ENCODE measurements at regions not wholly inside any gene's neighbourhood (a gene's known extent, or its start where the extent isn't known, plus 50 kb on each side); places are given as distances from the start of the nearest gene placed in this dataset.
"Not testable (repeated sequence)": the region's sequence is repeated elsewhere in the genome, so short reads cannot be mapped to it uniquely, and the experiment has no call there.

GRCh38 chr5:44953078-44953477 lies 144.3 kb downstream of the MRPS30 start:
- no peak overlapping the region for H3K27ac ChIP-seq
- TF ChIP-seq ZFX (IDR thresholded peaks at IDR 0.05; ENCODE audit: borderline replicate concordance): no peak
- no peak for TF ChIP-seq CTCF (IDR thresholded peaks at IDR 0.05)

GRCh38 chr5:44958943-44959454 lies 150.3 kb downstream of the MRPS30 start:
- not testable (repeated sequence) for H3K27ac ChIP-seq

GRCh38 chr5:44969825-44970224 lies 161.1 kb downstream of the MRPS30 start:
- H3K27ac ChIP-seq: no peak overlapping the region
- TF ChIP-seq ZFX (IDR thresholded peaks at IDR 0.05; ENCODE audit: borderline replicate concordance) (no peak), CTCF (IDR thresholded peaks at IDR 0.05) (no peak)

- not testable (repeated sequence) for H3K27ac ChIP-seq
Measured at GRCh38 chr5:44970963-44971362, 162.2 kb downstream of the MRPS30 start.

GRCh38 chr5:44974813-44975212 lies 166.1 kb downstream of the MRPS30 start:
- H3K27ac ChIP-seq: no peak overlapping the region
- TF ChIP-seq CTCF (IDR thresholded peaks at IDR 0.05) (no peak), ZFX (IDR thresholded peaks at IDR 0.05; ENCODE audit: borderline replicate concordance) (no peak)

GRCh38 chr5:44981708-44982107 lies 173.0 kb downstream of the MRPS30 start:
- TF ChIP-seq ZFX (IDR thresholded peaks at IDR 0.05; ENCODE audit: borderline replicate concordance) (no peak), CTCF (IDR thresholded peaks at IDR 0.05) (no peak)
- H3K27ac ChIP-seq: no peak overlapping the region

GRCh38 chr5:44983006-44983405 lies 174.3 kb downstream of the MRPS30 start:
- H3K27ac ChIP-seq: no peak overlapping the region
- TF ChIP-seq CTCF (IDR thresholded peaks at IDR 0.05) (no peak), ZFX (IDR thresholded peaks at IDR 0.05; ENCODE audit: borderline replicate concordance) (no peak)

GRCh38 chr5:44987026-44987425 lies 178.3 kb downstream of the MRPS30 start:
- H3K27ac ChIP-seq: no peak overlapping the region
- TF ChIP-seq ZFX (IDR thresholded peaks at IDR 0.05; ENCODE audit: borderline replicate concordance) (no peak), CTCF (IDR thresholded peaks at IDR 0.05) (no peak)

Measured in 22Rv1 (cell line).